Keratinocyte (primary cell): ENCODE measurements at regions not wholly inside any gene's neighbourhood (a gene's known extent, or its start where the extent isn't known, plus 50 kb on each side); places are given as distances from the start of the nearest gene placed in this dataset.

Experiments
- EZH2 ChIP-seq: IDR thresholded peaks from one replicate; pipeline ENCODE4 v1.6.1; 2012; ENCODE audit warnings: inconsistent platforms, mild to moderate bottlenecking, low read length, moderate library complexity
- TF ChIP-seq, protein P1 (sequence below), 3 experiments: IDR thresholded peaks in 1 of 3; conservative IDR thresholded peaks in 1 of 3; optimal IDR thresholded peaks in 1 of 3; 2 replicates in 2 of 3; 3 replicates in 1 of 3; pipeline versions ENCODE3 to v1.5.1; 2011; ENCODE audit warnings: low read length in 3 of 3, mild to moderate bottlenecking in 3 of 3, moderate library complexity in 2 of 3, control low read depth in 1 of 3, inconsistent platforms in 1 of 3; ENCODE audit not compliant: insufficient read depth in 2 of 3; ENCODE audit errors: extremely low read depth in 1 of 3

DNA sequence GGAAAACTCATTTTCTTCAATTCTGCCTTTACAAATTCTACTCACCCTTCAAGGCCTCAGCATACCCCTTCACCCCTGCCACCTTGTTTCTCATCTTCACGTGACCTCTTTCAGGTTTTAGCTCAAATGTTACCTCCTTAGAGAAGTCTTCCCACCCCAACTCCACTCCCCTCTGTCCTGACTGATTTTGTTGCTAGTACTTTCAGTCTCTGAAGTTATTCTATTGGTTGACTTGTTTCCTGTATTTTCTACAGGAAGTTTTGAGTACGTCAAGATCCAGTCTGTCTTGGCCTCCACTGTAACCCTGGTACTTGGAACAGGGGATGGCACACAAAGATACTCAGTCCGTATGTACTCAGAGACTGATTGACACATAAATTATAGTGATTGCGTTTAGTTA lies 296.1 kb downstream of the DHX35 start:
- TF ChIP-seq, protein P1, sequence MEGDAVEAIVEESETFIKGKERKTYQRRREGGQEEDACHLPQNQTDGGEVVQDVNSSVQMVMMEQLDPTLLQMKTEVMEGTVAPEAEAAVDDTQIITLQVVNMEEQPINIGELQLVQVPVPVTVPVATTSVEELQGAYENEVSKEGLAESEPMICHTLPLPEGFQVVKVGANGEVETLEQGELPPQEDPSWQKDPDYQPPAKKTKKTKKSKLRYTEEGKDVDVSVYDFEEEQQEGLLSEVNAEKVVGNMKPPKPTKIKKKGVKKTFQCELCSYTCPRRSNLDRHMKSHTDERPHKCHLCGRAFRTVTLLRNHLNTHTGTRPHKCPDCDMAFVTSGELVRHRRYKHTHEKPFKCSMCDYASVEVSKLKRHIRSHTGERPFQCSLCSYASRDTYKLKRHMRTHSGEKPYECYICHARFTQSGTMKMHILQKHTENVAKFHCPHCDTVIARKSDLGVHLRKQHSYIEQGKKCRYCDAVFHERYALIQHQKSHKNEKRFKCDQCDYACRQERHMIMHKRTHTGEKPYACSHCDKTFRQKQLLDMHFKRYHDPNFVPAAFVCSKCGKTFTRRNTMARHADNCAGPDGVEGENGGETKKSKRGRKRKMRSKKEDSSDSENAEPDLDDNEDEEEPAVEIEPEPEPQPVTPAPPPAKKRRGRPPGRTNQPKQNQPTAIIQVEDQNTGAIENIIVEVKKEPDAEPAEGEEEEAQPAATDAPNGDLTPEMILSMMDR (optimal IDR thresholded peaks at IDR 0.05 in 1 of 3, IDR thresholded peaks at IDR 0.05 in 1 of 3, conservative IDR thresholded peaks at IDR 0.05 in 1 of 3; ENCODE audit: extremely low read depth in 1 of 3, insufficient read depth in 2 of 3, low read length in 3 of 3) = no peak
- no peak for TF ChIP-seq EZH2
